Hepatocyte (in vitro differentiated cells): ENCODE measurements at regions not wholly inside any gene's neighbourhood (a gene's known extent, or its start where the extent isn't known, plus 50 kb on each side); places are given as distances from the start of the nearest gene placed in this dataset.

Experiments
- DNase-seq: peaks from one replicate; pipeline ENCODE4 v3.0.0-alpha.2; 2016; ENCODE audit warnings: low spot score
- H2AFZ ChIP-seq: fragments of 200-600 bp; sonication (generic); 2 replicates; pipeline ENCODE4 v1.6.0; 2016; ENCODE audit warnings: antibody characterized with exemption, mild to moderate bottlenecking
- H3K27ac ChIP-seq: fragments of 200-600 bp; sonication (generic); 2 replicates; pipeline ENCODE4 v1.5.1; 2016; ENCODE audit warnings: mild to moderate bottlenecking
- H3K27me3 ChIP-seq: fragments of 200-600 bp; sonication (generic); 2 replicates; pipeline ENCODE4 v1.6.1; 2016
- H3K36me3 ChIP-seq: fragments of 200-600 bp; sonication (generic); replicated peaks from 2 replicates; pipeline ENCODE4 v1.5.1; 2016; ENCODE audit warnings: low read depth; ENCODE audit not compliant: insufficient read depth
- H3K4me1 ChIP-seq: fragments of 200-600 bp; sonication (generic); 2 replicates; pipeline ENCODE4 v1.5.1; 2016; ENCODE audit warnings: mild to moderate bottlenecking, moderate library complexity; ENCODE audit not compliant: insufficient read depth
- H3K4me2 ChIP-seq: fragments of 200-600 bp; sonication (generic); 2 replicates; pipeline ENCODE4 v1.6.0; 2016
- H3K4me3 ChIP-seq: fragments of 200-600 bp; sonication (generic); 2 replicates; pipeline ENCODE4 v1.5.1; 2016; ENCODE audit warnings: mild to moderate bottlenecking
- H3K79me2 ChIP-seq: fragments of 200-600 bp; sonication (generic); 2 replicates; pipeline ENCODE4 v1.6.0; 2017; ENCODE audit warnings: mild to moderate bottlenecking
- H3K9me2 ChIP-seq: fragments of 200-600 bp; sonication (generic); replicated peaks from 2 replicates; pipeline ENCODE4 v1.6.0; 2017; ENCODE audit warnings: mild to moderate bottlenecking; ENCODE audit not compliant: insufficient read depth
- H3K9me3 ChIP-seq: fragments of 200-600 bp; sonication (generic); 2 replicates; pipeline ENCODE4 v1.5.1; 2016; ENCODE audit warnings: low read depth, mild to moderate bottlenecking
- H4K20me1 ChIP-seq: fragments of 200-600 bp; sonication (generic); 2 replicates; pipeline ENCODE4 v1.6.0; 2016; ENCODE audit warnings: mild to moderate bottlenecking; ENCODE audit not compliant: insufficient read depth, poor library complexity, severe bottlenecking
- CTCF ChIP-seq: fragments of 200-600 bp; sonication (generic); IDR thresholded peaks from 2 replicates; pipeline ENCODE4 v1.5.1; 2016; ENCODE audit warnings: antibody characterized with exemption, mild to moderate bottlenecking; ENCODE audit not compliant: poor library complexity
- EZH2 ChIP-seq: fragments of 200-600 bp; sonication (generic); IDR thresholded peaks from 2 replicates; pipeline ENCODE4 v1.6.1; 2016; ENCODE audit warnings: antibody characterized with exemption, mild to moderate bottlenecking, borderline replicate concordance
- EZH2phosphoT487 ChIP-seq: fragments of 200-600 bp; sonication (generic); IDR thresholded peaks from one replicate; pipeline ENCODE4 v1.6.1; 2018; ENCODE audit warnings: antibody characterized with exemption, mild to moderate bottlenecking, low read depth, moderate library complexity; ENCODE audit not compliant: unreplicated experiment, severe bottlenecking
- WGBS: methylation state at CpG from one replicate; pipeline ENCODE4 v1.1.6; 2016; ENCODE audit warnings: low lambda C conversion rate; ENCODE audit errors: missing lambda C conversion rate; 5-methylcytosine and 5-hydroxymethylcytosine counted together

GRCh38 chr4:19883841-19884240, 367.9 kb upstream of the SLIT2 start:
- Histone ChIP-seq H4K20me1 (no peaks in the 10 kb centered on the region), H3K9me3 (no peaks in the 10 kb centered on the region), H3K4me3 (no peak overlapping the region), H3K9me2 (no peaks in the 10 kb centered on the region), H3K27ac (no peak overlapping the region), H2AFZ (no peak overlapping the region), H3K36me3 (no peaks in the 10 kb centered on the region), H3K4me2 (no peak overlapping the region), H3K4me1 (peaks cover 11% of the 10 kb centered on the region), H3K27me3 (no peaks in the 10 kb centered on the region), H3K79me2 (no peaks in the 10 kb centered on the region)
- no peak for DNase-seq
- TF ChIP-seq EZH2phosphoT487 (no peak), CTCF (no peak), EZH2 (no peak)

DNA sequence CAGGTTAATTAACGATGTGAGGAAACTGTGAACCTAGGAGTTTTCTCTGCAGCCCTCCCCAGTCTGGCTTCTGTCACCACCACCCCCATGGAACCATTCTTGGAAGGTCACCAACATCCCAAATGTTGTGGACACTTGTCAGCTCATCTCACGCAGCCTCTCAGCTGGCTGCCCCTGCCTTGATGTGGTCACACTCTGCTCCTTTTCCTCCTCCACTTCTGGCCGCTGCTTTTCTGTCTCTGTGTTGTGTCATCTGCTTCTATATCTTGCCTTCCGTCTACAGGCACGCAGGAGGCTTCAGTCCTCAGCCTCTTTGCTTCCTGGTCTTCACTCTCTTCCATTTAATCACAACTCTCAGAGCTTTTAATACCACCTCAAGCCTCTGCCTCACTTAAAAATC, 371.5 kb upstream of the SLIT2 start:
- no peaks in the 10 kb centered on the region for H3K79me2 ChIP-seq
- no peaks in the 10 kb centered on the region for H3K9me3 ChIP-seq
- H3K4me3 ChIP-seq, result no peak overlapping the region
- peak; percentile 30 for DNase-seq
- WGBS, result 19% methylated on average over 5 of the region's 5 CpGs
- no peaks in the 10 kb centered on the region for H4K20me1 ChIP-seq
- no peak for TF ChIP-seq EZH2
- no peak for TF ChIP-seq EZH2phosphoT487
- TF ChIP-seq CTCF, result no peak
- H3K27me3 ChIP-seq, result no peaks in the 10 kb centered on the region
- no peak overlapping the region for H2AFZ ChIP-seq
- no peaks in the 10 kb centered on the region for H3K9me2 ChIP-seq
- peaks cover 11% of the 10 kb centered on the region for H3K4me1 ChIP-seq
- no peaks in the 10 kb centered on the region for H3K36me3 ChIP-seq
- H3K4me2 ChIP-seq, result no peak overlapping the region
- peak overlapping the region; percentile 4 for H3K27ac ChIP-seq

GRCh38 chr4:19879330-19879729, 372.4 kb upstream of the SLIT2 start:
- no peak overlapping the region for H3K4me3 ChIP-seq
- H3K79me2 ChIP-seq, result no peaks in the 10 kb centered on the region
- H3K27me3 ChIP-seq, result no peaks in the 10 kb centered on the region
- H3K27ac ChIP-seq, result peak overlapping the region; percentile 4
- H2AFZ ChIP-seq, result no peak overlapping the region
- no peak for DNase-seq
- 29% methylated on average over 5 of the region's 5 CpGs for WGBS
- H3K4me1 ChIP-seq, result peaks cover 11% of the 10 kb centered on the region
- H4K20me1 ChIP-seq, result no peaks in the 10 kb centered on the region
- H3K36me3 ChIP-seq, result no peaks in the 10 kb centered on the region
- H3K9me3 ChIP-seq, result no peaks in the 10 kb centered on the region
- H3K4me2 ChIP-seq, result no peak overlapping the region
- H3K9me2 ChIP-seq, result no peaks in the 10 kb centered on the region
- TF ChIP-seq EZH2 (no peak), EZH2phosphoT487 (no peak), CTCF (no peak)

- WGBS, result 97% methylated on average over 1 of the region's 1 CpG
- Histone ChIP-seq H3K27me3 (no peaks in the 10 kb centered on the region), H4K20me1 (no peaks in the 10 kb centered on the region), H3K79me2 (no peaks in the 10 kb centered on the region), H3K4me2 (no peak overlapping the region), H3K36me3 (no peaks in the 10 kb centered on the region), H3K4me1 (no peaks in the 10 kb centered on the region), H3K4me3 (no peak overlapping the region), H3K9me3 (no peaks in the 10 kb centered on the region), H2AFZ (no peak overlapping the region), H3K27ac (no peak overlapping the region), H3K9me2 (no peaks in the 10 kb centered on the region)
- no peak for DNase-seq
- TF ChIP-seq EZH2 (no peak), EZH2phosphoT487 (no peak), CTCF (no peak)
Observed at GRCh38 chr4:19857991-19858390, 393.7 kb upstream of the SLIT2 start.
